SW480 (cell line): ENCODE measurements at regions not wholly inside any gene's neighbourhood (a gene's known extent, or its start where the extent isn't known, plus 50 kb on each side); places are given as distances from the start of the nearest gene placed in this dataset.

Experiments
- DNase-seq: peaks from one replicate; pipeline ENCODE4 v3.0.0-alpha.2; 2016; ENCODE audit warnings: low spot score

DNA sequence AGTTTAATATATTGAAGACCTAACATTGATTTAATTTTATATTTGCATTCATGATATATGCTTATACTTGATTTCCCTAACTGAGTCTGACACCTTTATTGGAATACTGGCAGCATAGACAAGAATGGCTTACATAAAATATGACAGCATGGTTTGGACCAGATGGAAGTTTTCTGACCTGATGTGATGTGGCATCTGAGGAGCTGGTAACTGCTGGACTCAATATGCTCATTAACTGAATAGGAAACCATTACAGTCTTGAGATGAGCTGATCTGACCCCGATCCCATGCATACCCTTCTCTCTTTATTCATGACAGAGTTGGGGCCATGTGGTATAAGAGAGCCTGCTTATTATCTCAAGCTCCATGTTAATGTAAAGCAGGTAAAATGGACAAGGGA, 604.8 kb upstream of the SEL1L start:
- DNase-seq: no peak

DNA sequence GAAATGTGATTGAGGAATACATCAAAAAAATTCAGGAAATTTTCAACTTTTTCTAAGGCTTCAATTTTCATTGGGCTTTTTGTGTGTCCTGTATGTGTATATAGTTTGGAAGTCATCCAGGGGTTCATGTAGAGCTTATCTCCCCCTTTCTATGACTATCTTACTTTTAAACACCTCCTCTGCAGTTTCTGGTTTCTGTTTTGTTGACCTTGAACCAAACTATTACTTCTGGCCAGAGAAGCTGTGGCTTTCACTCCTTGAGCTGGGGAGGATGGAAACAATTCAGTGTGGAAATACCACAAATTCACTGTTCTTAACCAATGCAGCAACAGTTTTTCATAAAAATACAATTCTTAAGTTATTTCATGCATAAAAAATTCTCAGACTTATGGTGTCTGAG, 613.2 kb upstream of the SEL1L start:
- DNase-seq: no peak

DNA sequence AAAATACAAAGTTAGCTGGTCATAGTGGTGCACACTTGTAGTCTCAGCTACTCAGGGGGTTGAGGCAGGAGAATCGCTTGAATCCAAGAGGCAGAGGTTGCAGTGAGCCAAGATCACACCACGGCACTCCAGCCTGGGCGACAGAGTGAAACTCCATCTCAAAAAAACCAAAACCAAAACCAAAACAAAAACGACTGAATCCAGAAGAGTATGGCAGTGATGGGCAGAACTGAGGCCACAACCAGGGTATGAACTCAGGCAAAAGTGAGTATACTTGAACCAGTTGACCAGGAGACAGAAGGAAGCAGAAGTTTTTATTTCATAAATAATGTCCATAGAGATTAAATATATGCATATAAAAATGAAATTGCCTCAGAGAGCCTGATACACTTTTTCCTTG, 620.0 kb upstream of the SEL1L start:
- DNase-seq: no peak

GRCh38 chr14:82159624-82160023, 626.0 kb upstream of the SEL1L start:
- no peak for DNase-seq

- DNase-seq: no peak
Observed at GRCh38 chr14:82180139-82180538, 646.5 kb upstream of the SEL1L start.

GRCh38 chr14:82182646-82183045, 649.0 kb upstream of the SEL1L start:
- no peak for DNase-seq

GRCh38 chr14:82190742-82191141, 657.1 kb upstream of the SEL1L start:
- DNase-seq: no peak

GRCh38 chr14:82192387-82192786, 658.7 kb upstream of the SEL1L start:
- DNase-seq: no peak

- DNase-seq: no peak
Observed at GRCh38 chr14:82223276-82223675, 689.6 kb upstream of the SEL1L start.

- no peak for DNase-seq
Observed at GRCh38 chr14:82224610-82225009, 691.0 kb upstream of the SEL1L start.

DNA sequence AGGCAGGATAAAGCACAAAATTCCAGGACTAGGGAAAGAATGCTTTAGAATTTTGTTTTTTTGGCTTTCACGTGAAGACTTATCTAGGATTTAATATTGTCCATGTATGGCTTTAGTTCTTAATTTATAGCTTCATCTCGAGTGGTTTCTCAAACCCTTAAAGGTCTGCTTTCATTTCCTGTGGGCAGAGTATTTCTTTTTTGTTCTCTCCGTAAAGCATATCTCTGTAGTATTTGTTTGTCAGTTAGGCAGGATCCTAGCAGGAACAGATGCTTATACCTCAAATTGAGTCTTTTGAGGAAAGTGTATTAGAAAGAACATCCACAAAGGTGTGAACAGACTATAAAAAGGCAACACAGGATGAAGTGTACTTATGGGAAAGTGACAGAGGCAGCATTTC, 697.1 kb upstream of the SEL1L start:
- DNase-seq: no peak

DNA sequence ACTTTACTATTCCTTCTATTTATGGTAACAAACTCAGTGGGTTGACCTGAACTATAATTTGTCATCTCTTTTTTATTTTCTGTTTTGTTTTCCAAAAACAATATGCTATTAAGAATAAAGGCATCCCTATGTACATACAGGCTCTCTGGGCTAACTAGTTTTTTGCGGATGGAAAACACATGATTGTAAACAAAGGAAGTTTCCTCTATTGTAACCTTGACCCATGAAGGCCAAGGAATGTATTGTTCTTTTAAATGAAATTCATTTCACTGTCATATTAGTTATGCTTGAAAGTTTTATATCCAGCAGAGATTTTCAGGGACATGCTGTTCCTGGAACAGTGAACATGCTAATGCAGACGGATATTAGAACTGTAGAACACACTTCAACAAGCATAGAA, 705.0 kb upstream of the SEL1L start:
- DNase-seq: no peak

DNA sequence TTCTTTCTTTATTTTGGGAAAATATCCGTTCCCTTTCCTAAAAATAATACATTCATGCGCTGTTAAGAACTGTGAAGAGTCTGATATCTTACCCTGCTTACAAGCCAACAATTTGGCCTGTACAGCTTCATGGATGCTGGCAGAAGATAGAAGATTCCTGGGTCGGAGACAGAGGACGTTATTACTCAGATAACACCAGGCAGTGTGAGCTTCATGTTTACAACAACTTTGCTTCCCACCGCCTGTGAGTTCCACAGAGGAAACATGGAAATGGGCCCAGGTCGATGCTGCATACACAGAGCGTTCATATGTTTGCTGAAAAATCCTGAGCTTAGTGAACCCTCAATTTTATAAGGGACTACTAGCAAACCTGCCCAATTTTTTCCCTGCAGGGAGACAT, 705.6 kb upstream of the SEL1L start:
- no peak for DNase-seq

- no peak for DNase-seq
Observed at GRCh38 chr14:82244791-82245190, 711.1 kb upstream of the SEL1L start.

GRCh38 chr14:82251494-82251893, 717.8 kb upstream of the SEL1L start:
- DNase-seq: peak; percentile 33

GRCh38 chr14:82270286-82270685, 736.6 kb upstream of the SEL1L start:
- DNase-seq: no peak

DNA sequence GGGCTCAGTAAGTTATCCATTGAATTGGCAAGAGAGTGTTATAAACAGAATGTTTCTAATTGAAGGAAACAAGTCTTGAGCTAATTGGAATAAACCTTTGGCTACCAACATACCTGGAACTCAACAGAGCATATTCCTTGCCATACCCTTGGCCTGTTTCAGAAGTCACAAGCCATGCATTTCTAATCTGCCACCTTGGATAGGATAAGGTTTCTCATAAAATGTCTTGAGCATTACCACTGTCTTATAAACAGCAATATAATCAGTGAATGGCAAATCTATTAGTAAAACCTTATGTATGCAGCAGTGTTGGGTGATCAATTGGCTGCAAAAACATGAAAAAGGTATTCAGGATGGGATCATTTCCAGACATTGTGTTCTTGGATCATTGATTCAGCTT, 765.2 kb upstream of the SEL1L start:
- DNase-seq: no peak

- DNase-seq: no peak
Observed at GRCh38 chr14:82309199-82309598, 775.5 kb upstream of the SEL1L start.

- DNase-seq: no peak
Observed at GRCh38 chr14:82313889-82314288, 780.2 kb upstream of the SEL1L start.

- no peak for DNase-seq
Observed at GRCh38 chr14:82328442-82328841, 794.8 kb upstream of the SEL1L start.

DNA sequence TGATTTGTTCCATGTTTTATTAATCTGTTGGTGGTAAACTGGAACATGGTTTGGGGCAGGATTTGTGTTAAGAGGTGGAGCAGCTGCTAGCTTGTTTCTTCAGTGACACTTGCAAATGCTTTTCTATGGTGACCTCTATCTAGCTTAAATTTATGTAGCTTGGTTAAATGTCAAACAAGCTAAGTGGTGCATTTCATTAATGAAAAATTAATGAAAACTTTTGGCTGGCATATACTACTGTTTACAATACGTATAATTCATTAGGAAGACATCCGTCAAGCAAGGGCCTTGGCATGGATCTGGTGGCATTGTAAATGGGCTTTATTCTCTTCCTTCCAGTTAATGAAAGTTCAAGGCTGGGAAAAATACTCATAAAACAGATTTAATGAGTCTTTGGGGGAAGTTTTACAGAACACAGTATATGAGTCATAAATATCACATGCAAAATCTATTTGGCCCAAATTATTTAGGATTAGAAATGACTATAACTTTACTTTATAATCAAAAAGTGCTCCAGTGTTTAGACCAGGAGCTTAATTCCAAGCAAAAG, 807.7 kb upstream of the SEL1L start:
- no peak for DNase-seq

DNA sequence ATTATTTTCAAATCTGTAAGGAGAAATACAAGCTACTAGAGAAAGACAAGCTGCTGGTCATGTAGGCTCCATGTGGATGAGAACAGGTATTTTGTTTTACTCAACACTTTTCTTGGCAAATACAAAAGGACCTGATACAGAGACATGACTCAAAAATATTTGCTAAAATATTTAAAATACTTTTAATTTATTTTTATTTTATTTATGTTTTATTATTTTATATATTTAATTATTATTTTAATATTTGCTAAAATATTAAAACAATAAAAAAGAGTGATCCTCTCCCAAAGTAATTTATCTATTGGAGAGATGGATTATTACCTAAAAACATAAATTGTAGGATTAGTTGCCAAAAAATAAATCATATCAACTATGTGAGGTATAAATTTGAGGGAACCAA, 808.9 kb upstream of the SEL1L start:
- no peak for DNase-seq

GRCh38 chr14:82345184-82345583, 811.5 kb upstream of the SEL1L start:
- no peak for DNase-seq

DNA sequence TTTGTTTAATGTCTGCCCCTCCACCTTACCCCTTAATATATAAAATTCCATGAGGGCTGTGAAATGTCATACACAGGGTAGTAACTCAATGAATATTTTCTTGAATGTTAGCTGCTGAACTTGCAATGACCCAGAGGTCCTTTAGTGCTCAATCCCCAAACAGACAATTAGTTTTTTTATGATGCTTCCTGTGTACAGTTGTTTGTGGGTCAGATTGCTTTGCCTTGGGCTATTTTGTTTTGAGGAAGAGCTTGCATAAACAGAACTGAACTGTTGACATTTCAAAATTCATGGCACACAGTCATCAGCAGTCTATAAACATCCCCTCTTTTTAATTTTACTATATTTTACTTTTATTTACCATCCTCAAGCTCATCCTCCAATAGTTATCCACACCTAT, 820.5 kb upstream of the SEL1L start:
- no peak for DNase-seq

- no peak for DNase-seq
Observed at GRCh38 chr14:82359201-82359600, 825.5 kb upstream of the SEL1L start.
